Small intestine (tissue), 7 donors: ENCODE measurements at regions not wholly inside any gene's neighbourhood (a gene's known extent, or its start where the extent isn't known, plus 50 kb on each side); places are given as distances from the start of the nearest gene placed in this dataset.
A peak's percentile ranks its signal among the peaks of the same experiment; 100 is the strongest.

Experiments
- DNase-seq, 2 donors: peaks; one replicate each; pipeline versions ENCODE4 v3.0.0 to v3.0.0-alpha.2; 2013
- FAIRE-seq: peaks from 2 replicates; lab custom pipeline; 2012; peaks lifted over from hg19 to GRCh38; lab: Jason Lieb, UNC
- H3K27ac ChIP-seq, 3 donors: one replicate each; pipeline ENCODE4 v1.5.1; 2013; ENCODE audit warnings: low read length in 2 of 3, mild to moderate bottlenecking in 2 of 3, control low read depth in 1 of 3, inconsistent platforms in 1 of 3, low read depth in 1 of 3, moderate library complexity in 1 of 3
- H3K27me3 ChIP-seq, 3 donors: one replicate each; pipeline ENCODE4 v1.6.1; 2013; ENCODE audit warnings: low read length in 3 of 3, inconsistent platforms in 1 of 3; ENCODE audit not compliant: control insufficient read depth in 3 of 3, insufficient read depth in 3 of 3
- H3K36me3 ChIP-seq, 3 donors: one replicate each; pipeline ENCODE4 v1.6.1; 2013; ENCODE audit warnings: low read length in 3 of 3, inconsistent platforms in 1 of 3, low read depth in 1 of 3, mild to moderate bottlenecking in 1 of 3, moderate library complexity in 1 of 3; ENCODE audit not compliant: control insufficient read depth in 3 of 3, insufficient read depth in 2 of 3
- H3K4me1 ChIP-seq, 3 donors: one replicate each; pipeline ENCODE4 v1.6.1; 2013; ENCODE audit warnings: low read length in 2 of 3, inconsistent platforms in 1 of 3, low read depth in 1 of 3, mild to moderate bottlenecking in 1 of 3, moderate library complexity in 1 of 3; ENCODE audit not compliant: control insufficient read depth in 3 of 3, insufficient read depth in 2 of 3
- H3K4me3 ChIP-seq, 3 donors: one replicate each; pipeline ENCODE4 v1.5.1; 2013; ENCODE audit warnings: low read length in 3 of 3, control low read depth in 1 of 3, inconsistent platforms in 1 of 3, low read depth in 1 of 3, mild to moderate bottlenecking in 1 of 3, moderate library complexity in 1 of 3
- H3K9me3 ChIP-seq, 2 donors: one replicate each; pipeline ENCODE4 v1.6.1; 2013; ENCODE audit warnings: low read depth in 1 of 2, low read length in 1 of 2; ENCODE audit not compliant: control insufficient read depth in 2 of 2, insufficient read depth in 1 of 2
- WGBS, 3 donors: extraction: QIAGEN DNeasy Blood & Tissue Kit; methylation state at CpG; one replicate each; pipeline ENCODE4 v1.1.7; 2013; 5-methylcytosine and 5-hydroxymethylcytosine counted together
- donor health status: healthy with polysubstance abuse.
- donor health status: control.
- donor health status: control.
- donor health status: Bipolar disorder and iron deficiency.
- donor health status: healthy.

GRCh38 chr18:55864281-55864680 is 276.3 kb upstream of the TCF4 start:
- H3K27ac ChIP-seq, result no peak overlapping the region
- no peaks in the 10 kb centered on the region for H3K4me1 ChIP-seq
- DNase-seq (no peak), FAIRE-seq (no peak)
- no peaks in the 10 kb centered on the region for H3K9me3 ChIP-seq
- no peak overlapping the region for H3K4me3 ChIP-seq
- H3K36me3 ChIP-seq, result no peaks in the 10 kb centered on the region
- no peaks in the 10 kb centered on the region for H3K27me3 ChIP-seq
- 33 to 52% (median 39%) methylated on average over 1 of the region's 1 CpG for WGBS, 3 donors

- no peaks in the 10 kb centered on the region for H3K9me3 ChIP-seq
- no peak overlapping the region for H3K4me3 ChIP-seq
- FAIRE-seq (no peak), DNase-seq (peak in 1 of 2 donors; percentile 9)
- no peaks in the 10 kb centered on the region for H3K36me3 ChIP-seq
- peak overlapping the region in 1 of 3 donors; percentile 22 for H3K27ac ChIP-seq
- no peaks in the 10 kb centered on the region for H3K4me1 ChIP-seq
- WGBS, 3 donors, result 51 to 63% (median 55%) methylated on average over 7 of the region's 7 CpGs
- no peaks in the 10 kb centered on the region for H3K27me3 ChIP-seq
Measured at GRCh38 chr18:55863876-55864275, 275.9 kb upstream of the TCF4 start.

- Histone ChIP-seq H3K36me3 (no peaks in the 10 kb centered on the region), H3K27ac (peak overlapping the region in 1 of 3 donors; percentile 22), H3K9me3 (no peaks in the 10 kb centered on the region), H3K4me3 (no peak overlapping the region), H3K27me3 (no peaks in the 10 kb centered on the region), H3K4me1 (no peaks in the 10 kb centered on the region)
- DNase-seq, result no peak
- no peak for FAIRE-seq
- 71 to 84% (median 80%) methylated on average over 4 of the region's 4 CpGs for WGBS, 3 donors
Measured at GRCh38 chr18:55863391-55863706, 275.4 kb upstream of the TCF4 start.

- Histone ChIP-seq H3K9me3 (no peaks in the 10 kb centered on the region), H3K4me1 (no peaks in the 10 kb centered on the region), H3K4me3 (no peak overlapping the region), H3K27ac (no peak overlapping the region), H3K36me3 (no peaks in the 10 kb centered on the region), H3K27me3 (no peaks in the 10 kb centered on the region)
- 88 to 94% (median 93%) methylated on average over 20 of the region's 20 CpGs for WGBS, 3 donors
- no peak for FAIRE-seq
- no peak for DNase-seq
Measured at GRCh38 chr18:55862693-55863390, 274.9 kb upstream of the TCF4 start.

- Histone ChIP-seq H3K9me3 (no peaks in the 10 kb centered on the region), H3K4me3 (no peak overlapping the region), H3K27me3 (no peaks in the 10 kb centered on the region), H3K4me1 (no peaks in the 10 kb centered on the region), H3K36me3 (no peaks in the 10 kb centered on the region), H3K27ac (no peak overlapping the region)
- DNase-seq, result no peak
- no peak for FAIRE-seq
- WGBS, 3 donors, result 65 to 80% (median 65%) methylated on average over 6 of the region's 6 CpGs
Measured at GRCh38 chr18:55861266-55861665, 273.3 kb upstream of the TCF4 start.

GRCh38 chr18:55858661-55859515 is 270.9 kb upstream of the TCF4 start:
- H3K27ac ChIP-seq, result no peak overlapping the region
- no peak for FAIRE-seq
- no peaks in the 10 kb centered on the region for H3K27me3 ChIP-seq
- no peaks in the 10 kb centered on the region for H3K36me3 ChIP-seq
- WGBS, 3 donors, result 77 to 79% (median 77%) methylated on average over 17 of the region's 17 CpGs
- H3K9me3 ChIP-seq, result no peaks in the 10 kb centered on the region
- no peak for DNase-seq
- H3K4me3 ChIP-seq, result no peak overlapping the region
- H3K4me1 ChIP-seq, result no peaks in the 10 kb centered on the region

GRCh38 chr18:55857956-55858355 is 270.0 kb upstream of the TCF4 start:
- no peak for FAIRE-seq
- no peak overlapping the region for H3K27ac ChIP-seq
- no peak for DNase-seq
- no peak overlapping the region for H3K4me3 ChIP-seq
- H3K9me3 ChIP-seq, result no peaks in the 10 kb centered on the region
- H3K4me1 ChIP-seq, result no peaks in the 10 kb centered on the region
- H3K36me3 ChIP-seq, result no peaks in the 10 kb centered on the region
- 74 to 75% (median 75%) methylated on average over 7 of the region's 7 CpGs for WGBS, 3 donors
- H3K27me3 ChIP-seq, result no peaks in the 10 kb centered on the region

GRCh38 chr18:55857409-55857808 is 269.4 kb upstream of the TCF4 start:
- no peak overlapping the region for H3K27ac ChIP-seq
- FAIRE-seq, result no peak
- DNase-seq, result no peak
- H3K9me3 ChIP-seq, result no peaks in the 10 kb centered on the region
- H3K4me1 ChIP-seq, result no peaks in the 10 kb centered on the region
- no peaks in the 10 kb centered on the region for H3K27me3 ChIP-seq
- H3K4me3 ChIP-seq, result no peak overlapping the region
- no peaks in the 10 kb centered on the region for H3K36me3 ChIP-seq
- WGBS, 3 donors, result 66 to 79% (median 68%) methylated on average over 2 of the region's 2 CpGs
